OCI-LY3 (cell line): ENCODE measurements at regions not wholly inside any gene's neighbourhood (a gene's known extent, or its start where the extent isn't known, plus 50 kb on each side); places are given as distances from the start of the nearest gene placed in this dataset.

Experiments used
- CTCF ChIP-seq: fragments of 200-600, 300-600 bp; sonication (generic); IDR thresholded peaks from 2 replicates; pipeline ENCODE4 v1.5.1; 2014; ENCODE audit warnings: antibody characterized with exemption, low read length, low read depth
- EZH2phosphoT487 ChIP-seq: fragments of 200-600 bp; shearing (Covaris generic); IDR thresholded peaks from 2 replicates; pipeline ENCODE4 v1.6.1; 2018; ENCODE audit warnings: antibody characterized with exemption, mixed run types, low read depth

GRCh38 chr12:131437706-131438492, 273.0 kb upstream of the SFSWAP start:
- no peak for TF ChIP-seq CTCF
- no peak for TF ChIP-seq EZH2phosphoT487
